SU-DHL-6 (cell line): ENCODE measurements at regions not wholly inside any gene's neighbourhood (a gene's known extent, or its start where the extent isn't known, plus 50 kb on each side); places are given as distances from the start of the nearest gene placed in this dataset.

Experiments
- H2AFZ ChIP-seq: fragments of 200-600 bp; sonication (generic); 2 replicates; pipeline ENCODE4 v1.6.1; 2014; ENCODE audit warnings: low read depth, mild to moderate bottlenecking, moderate library complexity, mixed read lengths, antibody characterized with exemption, low read length; ENCODE audit not compliant: severe bottlenecking
- H3F3A ChIP-seq: fragments of 200-600 bp; shearing (Covaris generic); 2 replicates; pipeline ENCODE4 v1.6.0; 2016; ENCODE audit warnings: antibody characterized with exemption, mild to moderate bottlenecking; ENCODE audit not compliant: insufficient read depth
- H3K27ac ChIP-seq: fragments of 200-600 bp; sonication (generic); 2 replicates; pipeline ENCODE4 v1.5.1; 2016; ENCODE audit warnings: low read depth, mild to moderate bottlenecking, low read length, moderate library complexity, mixed read lengths
- H3K27me3 ChIP-seq: fragments of 200-600 bp; sonication (generic), shearing (Covaris generic); 2 replicates; pipeline ENCODE4 v1.6.0; 2014; ENCODE audit warnings: mild to moderate bottlenecking, low read length
- H3K36me3 ChIP-seq: fragments of 200-600 bp; sonication (generic); 2 replicates; pipeline ENCODE4 v1.6.1; 2014; ENCODE audit warnings: mild to moderate bottlenecking, low read length, mixed read lengths
- H3K4me2 ChIP-seq: fragments of 300-600, 200-600 bp; shearing (Covaris generic), sonication (generic); 2 replicates; pipeline ENCODE4 v1.6.0; 2014; ENCODE audit warnings: low read length, low read depth, mild to moderate bottlenecking; ENCODE audit not compliant: poor library complexity, severe bottlenecking
- H3K4me3 ChIP-seq: fragments of 200-600 bp; sonication (generic); 2 replicates; pipeline ENCODE4 v1.5.1; 2014; ENCODE audit warnings: antibody characterized with exemption, low read length, mild to moderate bottlenecking, mixed read lengths; ENCODE audit not compliant: insufficient read depth, poor library complexity, severe bottlenecking
- H3K79me2 ChIP-seq: fragments of 200-600 bp; sonication (generic); 2 replicates; pipeline ENCODE4 v1.6.1; 2014; ENCODE audit warnings: mild to moderate bottlenecking, low read length, moderate library complexity; ENCODE audit not compliant: insufficient read depth
- H3K9ac ChIP-seq: fragments of 200-600 bp; sonication (generic); 2 replicates; pipeline ENCODE4 v1.7.0; 2014; ENCODE audit warnings: mild to moderate bottlenecking, low read length
- H3K9me2 ChIP-seq: fragments of 200-600 bp; sonication (generic); replicated peaks from 2 replicates; pipeline ENCODE4 v1.6.1; 2014; ENCODE audit warnings: low read length; ENCODE audit not compliant: insufficient read depth
- H3K9me3 ChIP-seq: fragments of 200-600 bp; sonication (generic); 2 replicates; pipeline ENCODE4 v1.6.1; 2014; ENCODE audit warnings: low read length, mixed read lengths; ENCODE audit not compliant: insufficient read depth
- H4K20me1 ChIP-seq: fragments of 200-600 bp; sonication (generic); 2 replicates; pipeline ENCODE4 v1.6.1; 2014; ENCODE audit warnings: low read depth, mild to moderate bottlenecking, antibody characterized with exemption, low read length, moderate library complexity, mixed read lengths
- CTCF ChIP-seq: fragments of 200-600 bp; sonication (generic); IDR thresholded peaks from one replicate; pipeline ENCODE4 v1.5.1; 2017; ENCODE audit warnings: antibody characterized with exemption, mild to moderate bottlenecking, low read length, moderate library complexity; ENCODE audit not compliant: insufficient read depth, poor library complexity, severe bottlenecking
- EZH2phosphoT487 ChIP-seq: fragments of 200-600 bp; sonication (generic), shearing (Covaris generic); conservative IDR thresholded peaks from 2 replicates; pipeline ENCODE4 v1.6.1; 2018; ENCODE audit warnings: mild to moderate bottlenecking, antibody characterized with exemption, low read length, moderate library complexity, mixed read lengths

- Histone ChIP-seq H3K27ac (no peak overlapping the region), H3K9me3 (no peaks in the 10 kb centered on the region), H3K36me3 (no peaks in the 10 kb centered on the region), H3K4me3 (no peak overlapping the region), H3K9me2 (no peaks in the 10 kb centered on the region), H4K20me1 (no peaks in the 10 kb centered on the region), H3F3A (no peaks in the 10 kb centered on the region), H3K9ac (no peak overlapping the region), H3K79me2 (no peaks in the 10 kb centered on the region), H3K27me3 (no peaks in the 10 kb centered on the region), H2AFZ (no peak overlapping the region), H3K4me2 (no peak overlapping the region)
- TF ChIP-seq CTCF (no peak), EZH2phosphoT487 (no peak)
These were observed 233.1 kb downstream of the PTPRU start for GRCh38 chr1:29469457-29469856.

GRCh38 chr1:29467989-29468900, 231.9 kb downstream of the PTPRU start:
- Histone ChIP-seq H3F3A (no peaks in the 10 kb centered on the region), H3K9me3 (no peaks in the 10 kb centered on the region), H3K4me3 (no peak overlapping the region), H3K27ac (no peak overlapping the region), H3K9ac (no peak overlapping the region), H4K20me1 (no peaks in the 10 kb centered on the region), H3K36me3 (no peaks in the 10 kb centered on the region), H3K9me2 (no peaks in the 10 kb centered on the region), H2AFZ (no peak overlapping the region), H3K27me3 (no peaks in the 10 kb centered on the region), H3K79me2 (no peaks in the 10 kb centered on the region), H3K4me2 (no peak overlapping the region)
- TF ChIP-seq EZH2phosphoT487, result no peak
- no peak for TF ChIP-seq CTCF

GRCh38 chr1:29466258-29466657, 229.9 kb downstream of the PTPRU start:
- no peak overlapping the region for H3K27ac ChIP-seq
- no peak overlapping the region for H3K9ac ChIP-seq
- H3F3A ChIP-seq, result no peaks in the 10 kb centered on the region
- H3K79me2 ChIP-seq, result no peaks in the 10 kb centered on the region
- TF ChIP-seq EZH2phosphoT487 (no peak), CTCF (no peak)
- no peaks in the 10 kb centered on the region for H4K20me1 ChIP-seq
- H3K9me2 ChIP-seq, result no peaks in the 10 kb centered on the region
- no peaks in the 10 kb centered on the region for H3K27me3 ChIP-seq
- H3K36me3 ChIP-seq, result no peaks in the 10 kb centered on the region
- H3K9me3 ChIP-seq, result no peaks in the 10 kb centered on the region
- H3K4me2 ChIP-seq, result no peak overlapping the region
- H3K4me3 ChIP-seq, result no peak overlapping the region
- no peak overlapping the region for H2AFZ ChIP-seq
